ENCODE measurements at regions not wholly inside any gene's neighbourhood (a gene's known extent, or its start where the extent isn't known, plus 50 kb on each side); places are given as distances from the start of the nearest gene placed in this dataset.

DNA sequence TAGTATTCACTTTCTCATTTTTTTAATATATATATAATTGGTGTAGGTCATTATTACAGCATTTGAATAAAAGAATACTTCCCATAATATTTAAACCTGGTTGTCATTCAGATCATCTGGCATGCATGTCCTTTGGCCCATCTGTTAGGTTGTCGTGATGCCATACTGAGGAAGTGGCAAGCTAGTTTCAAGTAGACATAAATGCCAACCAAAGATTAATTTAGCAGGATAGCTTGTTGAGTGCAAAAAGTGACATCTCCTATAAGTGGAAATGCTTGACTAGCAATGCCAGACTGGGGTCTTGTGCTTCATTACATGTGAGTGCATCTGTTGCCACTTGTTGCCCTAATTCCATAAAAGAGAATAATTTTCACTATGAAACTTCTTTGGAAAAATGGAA, 1044.7 kb downstream of the GRIK2 start:
- no peak for FAIRE-seq
- no peak overlapping the region for H2BK20ac ChIP-seq (ENCODE audit: low read length)
- no peak overlapping the region for H3K18ac ChIP-seq (ENCODE audit: extremely low read depth, low read length)
- H3K14ac ChIP-seq (ENCODE audit: insufficient read length): no peak overlapping the region
- no peaks in the 10 kb centered on the region for H3K27me3 ChIP-seq (replicated peaks in 1 of 4; ENCODE audit: control insufficient read depth in 3 of 4, extremely low read depth in 1 of 4, insufficient read depth in 3 of 4, low read length in 3 of 4)
- H4K5ac ChIP-seq (ENCODE audit: insufficient read length, low read depth, low read length): no peak overlapping the region
- POLR2A ChIA-PET (ENCODE audit: partially characterized antibody): no interaction called here
- no peak overlapping the region for H3K4me2 ChIP-seq (ENCODE audit: insufficient read depth in 1 of 2, low read depth in 2 of 2, low read length in 2 of 2)
- no peak overlapping the region for H2AFZ ChIP-seq (ENCODE audit: low read length)
- H3K36me3 ChIP-seq (ENCODE audit: control insufficient read depth in 2 of 4, insufficient read depth in 4 of 4, low read length in 3 of 4): no peaks in the 10 kb centered on the region
- no peak overlapping the region for H2BK120ac ChIP-seq (replicated peaks; ENCODE audit: low read depth, low read length)
- no peak overlapping the region for H2BK5ac ChIP-seq (ENCODE audit: low read depth, low read length)
- no peaks in the 10 kb centered on the region for H3K4me1 ChIP-seq (replicated peaks in 1 of 4; ENCODE audit: control insufficient read depth in 3 of 4, insufficient read depth in 4 of 4, low read length in 3 of 4)
- no peak overlapping the region for H2BK12ac ChIP-seq (ENCODE audit: low read depth, low read length)
- no peak overlapping the region for H3K23ac ChIP-seq (ENCODE audit: insufficient read length)
- H4K91ac ChIP-seq (replicated peaks; ENCODE audit: insufficient read length, low read length): no peak overlapping the region
- CTCF ChIA-PET (ENCODE audit: partially characterized antibody): no interaction called here
- no peaks in the 10 kb centered on the region for H3K79me1 ChIP-seq (ENCODE audit: low read depth, low read length)
- 75% methylated on average over 1 of the region's 1 CpG; no CpG with 5 or more reads in 1 of the 2 experiments for WGBS, 2 experiments (ENCODE audit: extremely low coverage in 1 of 2, insufficient coverage in 1 of 2, insufficient read length in 1 of 2, insufficient replicate concordance in 2 of 2, low coverage in 1 of 2, low lambda C conversion rate in 2 of 2, missing lambda C conversion rate in 1 of 2)
- H4K20me1 ChIP-seq (replicated peaks in 1 of 2; ENCODE audit: control insufficient read depth in 1 of 2, insufficient read depth in 2 of 2, low read length in 2 of 2): no peaks in the 10 kb centered on the region
- no peaks in the 10 kb centered on the region for H3K79me2 ChIP-seq (ENCODE audit: control insufficient read depth in 1 of 2, insufficient read depth in 2 of 2, low read length in 2 of 2)
- H3K23me2 ChIP-seq (ENCODE audit: low read depth, low read length): no peaks in the 10 kb centered on the region
- no peaks in the 10 kb centered on the region for H3K9me3 ChIP-seq (ENCODE audit: insufficient read depth in 2 of 2, low read depth in 1 of 2, low read length in 1 of 2)
- no peak overlapping the region for H4K8ac ChIP-seq (ENCODE audit: extremely low read depth, insufficient read depth, low read length)
- H2BK15ac ChIP-seq (ENCODE audit: low read length): no peak overlapping the region
- no peak for DNase-seq (ENCODE audit: low read depth in 1 of 2, low spot score in 2 of 2)
- H3K27ac ChIP-seq (ENCODE audit: low read depth, low read length): no peak overlapping the region
- no peak overlapping the region for H3K9ac ChIP-seq (replicated peaks in 1 of 4; ENCODE audit: extremely low read depth in 1 of 4, low read depth in 3 of 4, low read length in 3 of 4)
- no peak overlapping the region for H2AK5ac ChIP-seq (ENCODE audit: low read depth, low read length)
- H3K4ac ChIP-seq (replicated peaks; ENCODE audit: insufficient read length, low read depth, low read length): no peak overlapping the region
- H3K56ac ChIP-seq (replicated peaks; ENCODE audit: insufficient read length, low read depth, low read length): no peak overlapping the region
- no peak overlapping the region for H3K4me3 ChIP-seq (ENCODE audit: extremely low read depth in 1 of 4, insufficient read depth in 2 of 4, low read depth in 3 of 4, low read length in 4 of 4)
- TF ChIP-seq EP300 (IDR thresholded peaks at IDR 0.05; ENCODE audit: borderline replicate concordance in 1 of 2, low read depth in 2 of 2, low read length in 2 of 2): no peak
- TF ChIP-seq SIX5 (IDR thresholded peaks at IDR 0.05; ENCODE audit: low read depth, low read length): no peak
- no peak for TF ChIP-seq HDAC2 (IDR thresholded peaks at IDR 0.05; ENCODE audit: borderline replicate concordance in 1 of 2, low read depth in 2 of 2, low read length in 2 of 2)
- no peak for TF ChIP-seq SRF (IDR thresholded peaks at IDR 0.05; ENCODE audit: low read depth, low read length)
- no peak for TF ChIP-seq BCL11A (IDR thresholded peaks at IDR 0.05; ENCODE audit: low read depth in 2 of 2, low read length in 2 of 2)
- no peak for TF ChIP-seq RXRA (IDR thresholded peaks at IDR 0.05; ENCODE audit: insufficient read depth, low read depth, low read length)
- TF ChIP-seq, protein P1, sequence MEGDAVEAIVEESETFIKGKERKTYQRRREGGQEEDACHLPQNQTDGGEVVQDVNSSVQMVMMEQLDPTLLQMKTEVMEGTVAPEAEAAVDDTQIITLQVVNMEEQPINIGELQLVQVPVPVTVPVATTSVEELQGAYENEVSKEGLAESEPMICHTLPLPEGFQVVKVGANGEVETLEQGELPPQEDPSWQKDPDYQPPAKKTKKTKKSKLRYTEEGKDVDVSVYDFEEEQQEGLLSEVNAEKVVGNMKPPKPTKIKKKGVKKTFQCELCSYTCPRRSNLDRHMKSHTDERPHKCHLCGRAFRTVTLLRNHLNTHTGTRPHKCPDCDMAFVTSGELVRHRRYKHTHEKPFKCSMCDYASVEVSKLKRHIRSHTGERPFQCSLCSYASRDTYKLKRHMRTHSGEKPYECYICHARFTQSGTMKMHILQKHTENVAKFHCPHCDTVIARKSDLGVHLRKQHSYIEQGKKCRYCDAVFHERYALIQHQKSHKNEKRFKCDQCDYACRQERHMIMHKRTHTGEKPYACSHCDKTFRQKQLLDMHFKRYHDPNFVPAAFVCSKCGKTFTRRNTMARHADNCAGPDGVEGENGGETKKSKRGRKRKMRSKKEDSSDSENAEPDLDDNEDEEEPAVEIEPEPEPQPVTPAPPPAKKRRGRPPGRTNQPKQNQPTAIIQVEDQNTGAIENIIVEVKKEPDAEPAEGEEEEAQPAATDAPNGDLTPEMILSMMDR (IDR thresholded peaks at IDR 0.05; ENCODE audit: control extremely low read depth in 1 of 3, insufficient read depth in 1 of 3, low read depth in 1 of 3, low read length in 3 of 3): no peak
- TF ChIP-seq RFX5 (IDR thresholded peaks at IDR 0.05; ENCODE audit: borderline replicate concordance, low read depth, low read length): no peak
- TF ChIP-seq RBBP5 (IDR thresholded peaks at IDR 0.05; ENCODE audit: borderline replicate concordance, low read depth, low read length): no peak
- no peak for TF ChIP-seq FOSL1 (IDR thresholded peaks at IDR 0.05; ENCODE audit: insufficient read depth, low read depth, low read length)
- no peak for TF ChIP-seq TAF1 (IDR thresholded peaks at IDR 0.05; ENCODE audit: low read depth, low read length)
- TF ChIP-seq CBX8 (IDR thresholded peaks at IDR 0.05; ENCODE audit: borderline replicate concordance, low read depth, low read length): no peak

All from H1 (cell line).